Muscle of leg (tissue), 3 donors: ENCODE measurements at regions not wholly inside any gene's neighbourhood (a gene's known extent, or its start where the extent isn't known, plus 50 kb on each side); places are given as distances from the start of the nearest gene placed in this dataset.

Experiments
- DNase-seq: peaks from one replicate; pipeline ENCODE4 v3.0.0; 2013
- H3K27ac ChIP-seq: one replicate; pipeline ENCODE4 v1.5.1; 2013; ENCODE audit warnings: mild to moderate bottlenecking, low read length, control low read depth
- H3K27me3 ChIP-seq: one replicate; pipeline ENCODE4 v1.6.1; 2013; ENCODE audit warnings: low read length; ENCODE audit not compliant: control insufficient read depth, insufficient read depth
- H3K36me3 ChIP-seq: one replicate; pipeline ENCODE4 v1.6.1; 2013; ENCODE audit warnings: low read length; ENCODE audit not compliant: control insufficient read depth, insufficient read depth
- H3K4me1 ChIP-seq: one replicate; pipeline ENCODE4 v1.6.1; 2013; ENCODE audit warnings: low read length; ENCODE audit not compliant: control insufficient read depth, insufficient read depth
- H3K4me3 ChIP-seq: one replicate; pipeline ENCODE4 v1.5.1; 2013; ENCODE audit warnings: low read length, control low read depth
- H3K9me3 ChIP-seq: replicated peaks from 2 replicates; pipeline ENCODE4 v1.6.1; 2013; ENCODE audit warnings: low read depth, low read length; ENCODE audit not compliant: control insufficient read depth
- WGBS: methylation state at CpG from one replicate; pipeline ENCODE4 v1.1.5; 2013; ENCODE audit warnings: missing lambda C conversion rate; ENCODE audit not compliant: insufficient coverage; 5-methylcytosine and 5-hydroxymethylcytosine counted together

DNA sequence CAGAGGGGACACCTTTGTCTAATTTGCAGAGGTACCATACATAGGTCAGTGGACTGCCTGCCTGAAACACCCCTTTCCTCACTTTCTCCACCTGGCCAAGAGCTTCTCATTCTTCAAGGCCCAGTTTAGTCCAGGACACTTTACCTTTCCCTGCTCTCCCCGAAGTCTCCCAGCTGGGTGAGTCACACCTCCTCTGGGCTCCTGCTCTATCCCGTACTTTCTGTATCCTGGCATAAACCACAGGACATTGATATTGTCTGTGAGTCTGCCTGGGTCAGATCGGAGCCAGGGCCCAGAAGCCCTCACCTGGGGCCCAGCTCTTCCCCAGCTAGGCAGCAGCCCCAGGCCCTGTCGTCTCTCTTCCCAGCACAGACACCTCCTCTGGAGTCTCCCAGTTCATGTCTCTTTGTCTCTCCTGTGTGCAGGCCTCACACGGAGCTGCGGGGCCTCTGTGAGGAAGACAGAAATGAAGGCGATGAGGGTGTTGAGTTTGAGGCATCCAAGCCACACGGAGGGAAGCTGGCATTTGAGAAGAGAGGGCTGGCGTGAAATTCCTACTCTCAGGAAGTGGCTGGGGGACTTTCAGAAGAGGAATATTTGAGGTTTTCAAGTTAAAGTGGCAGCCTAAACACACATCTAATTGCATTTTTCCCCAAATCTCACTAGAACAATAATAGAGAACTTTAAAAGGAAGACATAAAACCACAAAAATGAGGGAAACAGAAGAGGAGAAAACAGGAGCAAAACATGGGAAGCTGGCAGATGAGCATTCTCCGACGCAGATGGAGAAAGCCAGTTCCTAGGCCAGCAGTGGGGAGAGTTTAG is 79.6 kb upstream of the LAPTM4A start:
- Histone ChIP-seq H3K4me3 (no peak overlapping the region), H3K4me1 (no peaks in the 10 kb centered on the region), H3K27me3 (peaks cover 2% of the 10 kb centered on the region), H3K27ac (no peak overlapping the region), H3K36me3 (no peaks in the 10 kb centered on the region), H3K9me3 (no peaks in the 10 kb centered on the region)
- no peak for DNase-seq
- 59% methylated on average over 2 of the region's 11 CpGs for WGBS

- no peak for DNase-seq
- 54% methylated on average over 1 of the region's 3 CpGs for WGBS
- H3K9me3 ChIP-seq = no peaks in the 10 kb centered on the region
- H3K36me3 ChIP-seq = no peaks in the 10 kb centered on the region
- H3K27me3 ChIP-seq = peaks cover 2% of the 10 kb centered on the region
- no peak overlapping the region for H3K4me3 ChIP-seq
- H3K27ac ChIP-seq = no peak overlapping the region
- H3K4me1 ChIP-seq = no peaks in the 10 kb centered on the region
Observed at GRCh38 chr2:20130160-20130560, 78.7 kb upstream of the LAPTM4A start.

DNA sequence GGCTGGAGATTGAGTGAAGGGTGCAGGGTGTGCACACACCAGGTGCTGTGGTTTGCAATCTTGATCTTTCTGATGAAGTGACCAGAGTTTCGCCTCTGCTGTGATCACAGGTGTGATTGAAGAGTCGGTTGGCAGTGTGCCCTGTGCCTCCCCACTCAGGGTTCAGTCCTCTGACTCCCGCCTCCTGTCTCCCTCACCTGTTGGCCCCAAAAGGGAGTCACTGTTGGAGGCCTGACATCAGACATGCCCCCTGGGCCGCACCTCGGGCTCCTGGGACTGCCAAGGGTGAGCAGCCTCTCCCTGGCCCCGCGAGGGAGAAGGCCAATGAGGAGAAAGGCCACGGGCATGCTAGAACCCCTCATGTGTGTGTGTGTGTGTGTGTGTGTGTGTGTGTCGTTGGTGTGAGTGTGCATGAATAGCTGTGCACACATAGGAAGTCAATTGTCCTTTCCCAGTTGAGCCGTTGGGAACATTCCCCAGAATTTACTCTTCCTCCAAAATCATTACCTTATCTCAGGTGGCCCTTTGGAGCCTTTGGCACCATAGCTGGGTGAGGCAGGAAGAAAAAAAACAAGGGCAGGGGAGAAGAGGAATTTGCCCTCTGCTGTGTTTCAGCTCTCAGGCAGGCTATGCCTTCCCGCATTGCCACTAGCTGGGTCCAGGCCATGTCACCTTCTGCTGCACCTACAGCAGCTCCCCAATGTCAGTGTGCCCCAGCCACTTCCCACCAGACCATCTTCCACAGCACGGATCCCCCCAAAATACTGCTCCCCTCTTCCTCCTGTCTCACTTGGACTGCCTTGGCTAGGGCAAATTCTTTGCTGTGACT is 78.1 kb upstream of the LAPTM4A start:
- no peak overlapping the region for H3K27ac ChIP-seq
- no peaks in the 10 kb centered on the region for H3K36me3 ChIP-seq
- no peaks in the 10 kb centered on the region for H3K4me1 ChIP-seq
- H3K9me3 ChIP-seq = no peaks in the 10 kb centered on the region
- 82% methylated on average over 9 of the region's 12 CpGs for WGBS
- DNase-seq = no peak
- H3K27me3 ChIP-seq = no peaks in the 10 kb centered on the region
- no peak overlapping the region for H3K4me3 ChIP-seq

DNA sequence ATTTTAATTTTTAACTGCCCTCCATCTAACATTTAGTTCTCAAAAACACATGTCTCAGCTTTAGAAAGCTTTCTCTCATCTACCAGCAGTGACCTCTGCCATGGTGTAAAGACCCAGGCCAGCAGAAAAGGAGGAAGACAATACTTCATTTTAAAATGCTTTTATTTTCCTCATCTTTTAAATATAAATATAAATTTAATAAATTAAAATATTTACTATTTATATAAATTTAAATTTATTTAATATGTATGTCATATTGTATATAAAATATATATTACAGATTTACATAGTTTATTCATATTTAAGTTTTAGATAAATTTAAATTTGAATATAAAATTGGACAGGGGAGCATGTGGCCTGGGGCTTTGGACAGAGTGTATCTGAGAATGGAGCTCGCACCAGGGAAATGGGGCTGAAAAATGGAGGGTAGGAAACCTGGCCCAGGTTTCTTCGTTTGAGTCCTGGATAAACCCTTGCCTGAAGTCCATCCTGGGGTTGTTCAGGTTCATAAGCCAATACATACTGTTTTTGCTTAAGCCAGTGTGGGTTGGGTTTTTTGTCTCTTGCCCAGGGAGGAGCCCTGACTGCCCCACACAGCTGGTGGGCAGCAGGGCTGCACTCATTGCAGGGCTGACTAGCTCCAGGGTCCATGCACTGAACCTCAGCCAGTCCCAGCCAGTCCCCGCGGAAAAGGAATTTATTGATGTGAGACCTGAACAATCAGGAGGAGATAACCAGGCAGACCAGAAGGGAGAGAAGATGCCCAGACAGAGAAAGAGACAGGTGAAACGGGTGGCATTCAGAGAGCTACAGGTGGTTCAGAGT is 77.3 kb upstream of the LAPTM4A start:
- Histone ChIP-seq H3K4me3 (no peak overlapping the region), H3K27me3 (no peaks in the 10 kb centered on the region), H3K27ac (no peak overlapping the region), H3K36me3 (no peaks in the 10 kb centered on the region), H3K9me3 (no peaks in the 10 kb centered on the region), H3K4me1 (no peaks in the 10 kb centered on the region)
- no peak for DNase-seq
- WGBS = 81% methylated on average over 3 of the region's 5 CpGs

- H3K27ac ChIP-seq = no peak overlapping the region
- DNase-seq = no peak
- 75% methylated on average over 2 of the region's 3 CpGs for WGBS
- no peaks in the 10 kb centered on the region for H3K4me1 ChIP-seq
- no peaks in the 10 kb centered on the region for H3K9me3 ChIP-seq
- H3K4me3 ChIP-seq = no peak overlapping the region
- H3K36me3 ChIP-seq = no peaks in the 10 kb centered on the region
- no peaks in the 10 kb centered on the region for H3K27me3 ChIP-seq
Observed at GRCh38 chr2:20126469-20126868, 75.0 kb upstream of the LAPTM4A start.

DNA sequence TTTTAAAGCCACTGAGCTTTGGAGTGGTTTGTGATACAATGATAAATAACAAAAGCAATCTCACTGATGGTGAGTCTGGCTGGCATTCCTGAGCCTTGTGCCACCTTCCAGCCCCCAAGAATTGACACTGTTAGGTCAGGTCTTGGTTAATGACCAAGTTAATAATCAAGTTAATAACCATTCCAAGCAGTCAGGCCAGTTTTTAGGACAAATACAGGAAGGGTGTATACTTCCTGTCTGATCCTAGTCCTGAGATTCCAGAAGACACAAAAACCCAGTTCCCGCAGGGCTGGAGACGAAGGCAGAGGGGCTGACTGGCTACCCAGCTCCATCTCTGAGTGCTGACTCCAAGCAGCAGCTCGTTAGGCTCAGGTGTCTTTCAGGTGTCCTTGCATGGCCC is 74.6 kb upstream of the LAPTM4A start:
- no peak overlapping the region for H3K4me3 ChIP-seq
- H3K9me3 ChIP-seq = no peaks in the 10 kb centered on the region
- 49% methylated on average over 2 of the region's 3 CpGs for WGBS
- H3K27ac ChIP-seq = no peak overlapping the region
- no peak for DNase-seq
- H3K36me3 ChIP-seq = no peaks in the 10 kb centered on the region
- no peaks in the 10 kb centered on the region for H3K27me3 ChIP-seq
- H3K4me1 ChIP-seq = no peaks in the 10 kb centered on the region

DNA sequence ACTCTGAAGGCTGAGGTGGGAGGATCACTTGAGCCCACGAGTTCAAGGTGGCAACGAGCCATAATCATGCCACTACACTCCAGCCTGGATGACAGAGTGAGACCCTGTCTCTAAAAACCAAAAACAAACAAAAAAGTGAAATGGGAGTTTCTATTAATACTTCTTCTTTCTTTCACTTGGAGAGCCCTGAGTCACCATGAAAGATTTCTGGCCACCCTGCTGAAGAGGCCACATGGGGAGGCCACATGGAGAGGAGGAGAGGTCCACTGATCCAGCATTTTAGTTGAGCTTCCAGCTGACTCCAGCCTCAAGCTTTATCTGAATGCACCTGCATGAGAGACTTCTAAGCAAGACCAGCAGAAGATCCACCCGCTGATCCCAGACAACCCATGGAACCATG is 74.2 kb upstream of the LAPTM4A start:
- no peak overlapping the region for H3K27ac ChIP-seq

DNA sequence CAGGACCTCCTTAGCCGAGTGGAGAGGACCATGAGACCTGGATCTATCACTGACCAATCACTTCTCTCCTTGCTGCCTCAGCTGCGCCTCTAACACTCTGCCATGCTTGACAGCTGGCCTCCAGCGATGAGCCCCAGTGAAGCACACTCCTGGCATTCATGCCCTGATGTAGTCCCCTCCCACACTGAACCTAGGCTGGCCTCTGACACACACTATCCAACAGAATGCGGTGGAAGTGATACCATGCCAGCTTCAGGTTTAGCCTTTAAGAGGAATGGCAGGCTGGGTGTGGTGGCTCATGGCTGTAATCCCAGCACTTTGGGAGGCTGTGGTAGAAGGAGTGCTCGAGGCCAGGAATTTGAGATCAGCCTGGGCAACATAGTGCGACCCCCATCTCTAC is 73.7 kb upstream of the LAPTM4A start:
- no peak overlapping the region for H3K4me3 ChIP-seq

More for the DNA sequence above, 74.2 kb upstream of the LAPTM4A start:
- Histone ChIP-seq H3K4me3 (no peak overlapping the region), H3K36me3 (no peaks in the 10 kb centered on the region), H3K27me3 (no peaks in the 10 kb centered on the region), H3K9me3 (no peaks in the 10 kb centered on the region), H3K4me1 (no peaks in the 10 kb centered on the region)
- no peak for DNase-seq
- WGBS = no CpG with 5 or more reads among the region's 3 CpGs

DNA sequence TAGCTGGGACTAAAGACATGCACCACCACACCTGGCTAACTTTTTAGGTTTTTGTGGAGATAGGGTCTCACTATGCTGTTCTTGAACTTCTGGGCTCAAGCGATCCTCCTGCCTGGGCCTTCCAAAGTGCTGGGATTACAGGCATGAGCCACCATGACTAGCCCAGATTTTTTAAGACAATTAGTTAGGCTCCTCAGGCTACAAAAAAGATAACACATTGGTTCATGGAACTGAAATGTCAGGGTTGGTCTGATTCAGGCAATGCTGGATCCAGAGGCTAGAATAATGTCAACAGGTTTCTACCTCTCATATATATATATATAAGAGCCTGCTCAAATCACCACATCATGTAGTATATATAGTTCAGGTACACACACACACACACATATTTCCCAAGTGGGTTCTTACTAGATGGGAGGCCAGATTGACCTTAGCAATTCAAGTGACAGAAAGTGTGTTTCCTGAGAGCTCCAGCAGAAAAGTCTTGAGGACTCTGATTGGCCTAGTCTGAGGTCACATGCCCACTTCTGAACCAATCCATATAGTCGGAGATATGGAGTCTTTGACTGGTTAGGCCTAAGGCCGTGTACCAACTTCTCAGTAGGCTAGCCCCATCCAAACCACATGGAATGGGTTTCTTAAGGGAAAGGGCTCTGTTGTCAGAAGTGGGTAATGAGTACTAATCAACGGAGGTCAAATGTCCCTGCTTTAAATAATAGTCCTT is 72.6 kb upstream of the LAPTM4A start:
- no peaks in the 10 kb centered on the region for H3K9me3 ChIP-seq
- no peaks in the 10 kb centered on the region for H3K36me3 ChIP-seq
- H3K4me3 ChIP-seq = no peak overlapping the region
- no peak for DNase-seq
- H3K4me1 ChIP-seq = no peaks in the 10 kb centered on the region
- no CpG with 5 or more reads among the region's 4 CpGs for WGBS
- peaks cover 2% of the 10 kb centered on the region for H3K27me3 ChIP-seq
- no peak overlapping the region for H3K27ac ChIP-seq

More for the DNA sequence above, 73.7 kb upstream of the LAPTM4A start:
- 83% methylated on average over 3 of the region's 6 CpGs for WGBS
- H3K9me3 ChIP-seq = no peaks in the 10 kb centered on the region
- H3K36me3 ChIP-seq = no peaks in the 10 kb centered on the region
- no peak overlapping the region for H3K27ac ChIP-seq
- H3K4me1 ChIP-seq = no peaks in the 10 kb centered on the region
- no peak for DNase-seq
- no peaks in the 10 kb centered on the region for H3K27me3 ChIP-seq
